Lung (tissue), 11 donors: ENCODE measurements at regions not wholly inside any gene's neighbourhood (a gene's known extent, or its start where the extent isn't known, plus 50 kb on each side); places are given as distances from the start of the nearest gene placed in this dataset.
A peak's percentile ranks its signal among the peaks of the same experiment; 100 is the strongest.

ENCODE experiments used
- ATAC-seq: fragments of 200-7000 bp; cut with Tn5 transposase; one replicate; pipeline ENCODE4 v1.9.1; 2020; ENCODE audit warnings: moderate number of reproducible peaks; ENCODE audit not compliant: insufficient read depth, low FRiP score
- DNase-seq, 3 donors: peaks; one replicate each; pipeline ENCODE4 v3.0.0-alpha.2; 2013 to 2017
- H3K27ac ChIP-seq, 2 donors: one replicate each; pipeline ENCODE4 v1.5.1; 2013; ENCODE audit warnings: mild to moderate bottlenecking in 2 of 2, moderate library complexity in 2 of 2, control low read depth in 1 of 2, inconsistent platforms in 1 of 2, low read depth in 1 of 2, low read length in 1 of 2
- H3K27me3 ChIP-seq, 3 donors: one replicate each; pipeline ENCODE4 v1.5.1; 2013; ENCODE audit warnings: low read length in 2 of 3; ENCODE audit not compliant: control insufficient read depth in 3 of 3, insufficient read depth in 3 of 3
- H3K36me3 ChIP-seq, 4 donors: one replicate each; pipeline ENCODE4 v1.5.1; 2013; ENCODE audit warnings: low read length in 4 of 4, mild to moderate bottlenecking in 1 of 4, moderate library complexity in 1 of 4; ENCODE audit not compliant: control insufficient read depth in 4 of 4, insufficient read depth in 4 of 4
- H3K4me1 ChIP-seq, 5 donors: one replicate each; pipeline ENCODE4 v1.5.1; 2013; ENCODE audit warnings: low read length in 5 of 5, mild to moderate bottlenecking in 2 of 5, moderate library complexity in 1 of 5; ENCODE audit not compliant: control insufficient read depth in 5 of 5, insufficient read depth in 5 of 5
- H3K4me3 ChIP-seq: one replicate; pipeline ENCODE4 v1.5.1; 2013; ENCODE audit warnings: mild to moderate bottlenecking, control low read depth, moderate library complexity
- H3K9ac ChIP-seq, 2 donors: one replicate each; pipeline ENCODE4 v1.5.1; 2013; ENCODE audit warnings: low read length in 2 of 2, control low read depth in 1 of 2; ENCODE audit not compliant: insufficient read depth in 1 of 2
- H3K9me3 ChIP-seq, 4 donors: one replicate each; pipeline ENCODE4 v1.5.1; 2013; ENCODE audit warnings: low read length in 3 of 4, mild to moderate bottlenecking in 1 of 4, moderate library complexity in 1 of 4; ENCODE audit not compliant: control insufficient read depth in 4 of 4, insufficient read depth in 3 of 4
- CTCF ChIP-seq: IDR thresholded peaks from 2 replicates; pipeline ENCODE4 v1.5.1; 2012; ENCODE audit warnings: mild to moderate bottlenecking; ENCODE audit errors: control extremely low read depth, extremely low read depth
- WGBS, 2 donors: extraction: QIAGEN DNeasy Blood & Tissue Kit; methylation state at CpG; one replicate each; pipeline ENCODE4 v1.1.7; 2013; 5-methylcytosine and 5-hydroxymethylcytosine counted together
- donor health status: control.
- donor health status: control.
- donor health status: Bipolar disorder and iron deficiency.
- donor health status: healthy.
- donor health status: DM: yes; HTN: yes; CAD: no.

GRCh38 chr13:21971662-21972621, 301.1 kb downstream of the FGF9 start:
- 66 to 77% methylated on average over 7 of the region's 7 CpGs for WGBS, 2 donors
- ATAC-seq = no peak
- Histone ChIP-seq H3K4me1 (peaks cover 0 to 11% (median 10%) of the 10 kb centered on the region in 5 donors), H3K27me3 (no peaks in the 10 kb centered on the region), H3K27ac (no peak overlapping the region), H3K9me3 (peaks cover 0 to 4% (median 0%) of the 10 kb centered on the region in 4 donors), H3K9ac (no peak overlapping the region), H3K36me3 (no peaks in the 10 kb centered on the region), H3K4me3 (no peak overlapping the region)
- TF ChIP-seq CTCF = no peak
- DNase-seq = peak; percentile 70 to 97 (median 96)

GRCh38 chr13:21973437-21974125, 302.7 kb downstream of the FGF9 start:
- 86 to 87% methylated on average over 19 of the region's 19 CpGs for WGBS, 2 donors
- Histone ChIP-seq H3K4me3 (no peak overlapping the region), H3K4me1 (peaks cover 0 to 11% (median 10%) of the 10 kb centered on the region in 5 donors), H3K27ac (no peak overlapping the region), H3K36me3 (no peaks in the 10 kb centered on the region), H3K27me3 (no peaks in the 10 kb centered on the region), H3K9ac (no peak overlapping the region), H3K9me3 (peaks cover 0 to 4% (median 0%) of the 10 kb centered on the region in 4 donors)
- DNase-seq = no peak
- no peak for TF ChIP-seq CTCF
- no peak for ATAC-seq

GRCh38 chr13:21974741-21975140, 303.9 kb downstream of the FGF9 start:
- Histone ChIP-seq H3K9me3 (peaks cover 0 to 4% (median 0%) of the 10 kb centered on the region in 4 donors), H3K4me3 (no peak overlapping the region), H3K9ac (no peak overlapping the region), H3K27me3 (no peaks in the 10 kb centered on the region), H3K36me3 (no peaks in the 10 kb centered on the region), H3K4me1 (peaks cover 0 to 19% (median 10%) of the 10 kb centered on the region in 5 donors), H3K27ac (no peak overlapping the region)
- no peak for ATAC-seq
- 71 to 77% methylated on average over 8 of the region's 8 CpGs for WGBS, 2 donors
- no peak for TF ChIP-seq CTCF
- DNase-seq = no peak
